ENCODE measurements at regions not wholly inside any gene's neighbourhood (a gene's known extent, or its start where the extent isn't known, plus 50 kb on each side); places are given as distances from the start of the nearest gene placed in this dataset.
"Not testable (repeated sequence)": the region's sequence is repeated elsewhere in the genome, so short reads cannot be mapped to it uniquely, and the experiment has no call there.

DNA sequence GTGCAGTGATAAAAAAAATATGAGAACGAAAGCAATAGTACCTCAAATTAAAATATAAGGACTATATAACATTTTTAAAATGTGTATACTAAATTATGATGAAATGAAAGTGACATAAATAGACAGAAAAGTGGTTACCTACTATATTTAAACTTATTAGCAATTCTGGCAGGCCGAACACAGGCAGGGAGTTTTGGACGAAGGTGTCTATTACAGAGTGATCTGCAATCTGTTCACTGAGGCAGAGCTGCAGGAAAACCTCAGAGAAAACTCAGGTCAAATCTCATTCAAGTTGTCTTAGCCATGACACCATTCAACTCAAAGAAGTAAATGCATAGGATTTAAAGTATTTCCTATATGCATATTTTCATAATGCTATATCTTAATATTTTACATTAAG is 274.8 kb upstream of the GULP1 start:
- ATAC-seq (no peak), DNase-seq (no peak)
- intact Hi-C loops (cut with DNase I) = no loop called here

DNA sequence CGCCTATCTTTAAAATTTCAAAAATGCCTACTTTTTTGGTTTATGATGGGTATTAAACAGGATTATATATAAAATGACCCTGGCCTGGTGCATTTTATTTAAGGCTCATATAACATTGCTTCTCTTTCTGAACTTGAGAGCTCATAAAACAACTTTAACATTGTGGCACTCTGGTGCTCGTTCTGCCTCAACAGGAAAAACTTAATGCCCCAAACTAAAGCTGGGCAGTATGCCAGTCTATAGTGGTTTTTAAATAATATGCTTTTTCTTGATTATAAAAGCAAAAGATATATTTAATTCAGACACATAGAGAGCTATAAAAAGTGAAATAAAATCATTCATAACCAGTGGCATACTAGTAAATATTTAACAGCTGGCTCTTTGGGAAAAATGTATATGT is 269.3 kb upstream of the GULP1 start:
- no peak for DNase-seq
- no peak for ATAC-seq
- intact Hi-C loops (cut with DNase I) = no loop called here

DNA sequence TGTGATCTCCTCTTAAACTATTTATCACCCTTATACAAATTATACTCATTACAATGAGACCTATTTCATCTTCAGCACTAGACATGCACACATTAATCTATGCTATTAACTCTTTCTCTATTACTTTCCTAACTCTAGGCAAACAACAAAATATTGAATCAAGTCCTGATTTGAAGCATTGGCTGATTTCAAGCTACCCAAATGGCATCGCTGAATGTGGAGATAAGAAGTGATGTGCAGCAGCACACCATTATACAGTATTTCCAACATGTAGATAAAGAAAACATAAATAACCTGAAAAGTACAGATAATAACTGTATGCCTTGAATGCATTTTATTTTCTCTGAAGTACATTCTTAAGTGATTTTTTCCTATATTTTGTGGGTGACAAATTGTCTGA is 268.6 kb upstream of the GULP1 start:
- no peak for DNase-seq
- intact Hi-C loops (cut with DNase I) = no loop called here
- no peak for ATAC-seq

DNA sequence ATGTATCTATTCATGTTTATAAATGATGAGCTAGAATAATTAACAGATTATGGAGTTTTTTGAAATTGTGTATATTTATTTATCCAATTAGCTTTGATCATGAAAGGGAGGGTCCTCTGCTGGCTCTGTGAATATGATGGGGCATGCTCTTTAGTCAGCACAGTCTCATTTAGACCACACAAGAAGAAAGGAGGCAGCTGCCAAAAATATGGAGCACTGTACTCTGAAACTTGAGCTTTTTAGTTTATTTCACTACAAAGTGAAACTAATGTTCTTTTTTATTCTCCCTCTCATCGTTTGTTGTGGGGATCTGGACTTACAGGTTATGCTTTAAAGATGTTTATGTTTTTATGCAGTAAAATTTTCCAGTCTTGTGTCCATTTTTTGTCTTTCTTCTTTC is 266.9 kb upstream of the GULP1 start:
- intact Hi-C loops (cut with DNase I) = no loop called here
- no peak for DNase-seq
- ATAC-seq = no peak

DNA sequence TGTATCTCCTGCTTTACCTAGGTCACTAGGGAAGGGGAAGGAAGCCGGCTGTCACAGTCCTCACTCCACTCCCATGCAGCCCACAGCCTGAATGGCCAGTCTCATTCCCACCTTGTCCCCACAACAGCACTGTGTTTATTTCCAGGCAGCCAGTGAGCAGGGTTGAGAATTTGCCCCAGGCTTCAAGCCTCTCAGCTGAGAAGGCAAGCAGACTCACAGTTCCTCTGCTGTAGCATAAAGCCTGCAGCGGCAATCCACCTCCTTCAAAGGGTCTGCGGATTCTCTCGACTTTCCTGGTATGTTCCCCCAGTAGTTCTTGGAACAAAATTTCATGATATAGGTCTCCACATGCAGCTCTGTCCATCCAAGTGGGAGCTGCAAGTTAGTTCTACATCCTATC is 262.9 kb upstream of the GULP1 start:
- DNase-seq (no peak), ATAC-seq (no peak)
- intact Hi-C loops (cut with DNase I) = no loop called here

DNA sequence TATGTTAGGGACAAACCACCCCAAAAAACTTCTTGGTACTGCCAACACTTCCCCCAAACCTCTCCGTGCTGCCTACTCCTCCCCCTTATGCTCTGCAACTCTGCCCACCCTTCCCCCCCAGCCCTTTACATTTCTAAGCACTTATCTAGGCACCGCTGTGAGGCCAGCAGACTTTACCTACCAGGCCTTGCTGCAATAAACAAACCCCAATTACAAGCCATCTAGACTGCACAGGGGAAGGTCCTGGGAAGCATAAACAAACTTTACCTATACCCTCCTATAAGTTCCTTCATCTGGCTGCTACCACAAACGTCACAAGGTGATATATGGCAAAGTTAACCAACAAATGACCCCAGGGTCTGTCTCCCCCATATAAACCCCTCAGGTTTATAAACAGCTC is 259.4 kb upstream of the GULP1 start:
- ATAC-seq (no peak), DNase-seq (no peak)
- intact Hi-C loops (cut with DNase I) = no loop called here

DNA sequence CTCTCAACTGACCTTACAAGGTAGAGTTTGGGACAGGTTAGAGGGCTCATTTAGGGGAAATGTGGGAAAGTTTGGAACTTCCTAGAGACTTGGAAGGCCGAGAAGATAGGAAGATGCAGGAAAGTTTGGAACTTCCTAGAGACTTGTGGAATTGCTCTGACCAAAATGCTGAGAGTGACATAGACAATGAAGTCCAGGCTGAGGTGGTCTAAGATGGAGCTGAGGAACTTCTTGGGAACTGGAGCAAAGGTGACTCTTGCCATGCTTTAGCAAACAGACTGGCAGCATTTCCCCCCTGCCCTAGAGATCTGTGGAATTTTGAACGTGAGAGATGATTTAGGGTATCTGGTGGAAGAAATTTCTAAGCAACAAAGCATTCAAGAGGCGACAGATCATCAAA is 258.9 kb upstream of the GULP1 start:
- ATAC-seq (no peak), DNase-seq (no peak)
- intact Hi-C loops (cut with DNase I) = no loop called here

DNA sequence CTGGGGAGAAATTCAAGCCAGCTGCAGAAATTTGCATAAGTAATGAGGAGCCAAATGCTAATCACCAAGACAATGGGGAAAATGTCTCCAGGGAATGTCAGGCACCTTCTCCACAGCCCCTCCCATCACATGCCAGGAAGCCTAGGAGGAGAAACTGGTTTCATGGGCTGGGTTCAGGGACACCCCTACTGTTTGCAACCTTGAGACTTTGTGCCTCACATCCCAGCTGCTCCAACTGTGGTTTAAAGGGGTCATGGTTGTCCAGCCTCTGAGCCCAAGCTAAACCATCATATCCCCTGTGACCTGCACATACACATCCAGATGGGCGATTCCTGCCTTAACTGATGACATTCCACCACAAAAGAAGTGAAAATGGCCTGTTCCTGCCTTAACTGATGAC is 258.4 kb upstream of the GULP1 start:
- DNase-seq; ATAC-seq; intact Hi-C loops (cut with DNase I): not testable (repeated sequence)

DNA sequence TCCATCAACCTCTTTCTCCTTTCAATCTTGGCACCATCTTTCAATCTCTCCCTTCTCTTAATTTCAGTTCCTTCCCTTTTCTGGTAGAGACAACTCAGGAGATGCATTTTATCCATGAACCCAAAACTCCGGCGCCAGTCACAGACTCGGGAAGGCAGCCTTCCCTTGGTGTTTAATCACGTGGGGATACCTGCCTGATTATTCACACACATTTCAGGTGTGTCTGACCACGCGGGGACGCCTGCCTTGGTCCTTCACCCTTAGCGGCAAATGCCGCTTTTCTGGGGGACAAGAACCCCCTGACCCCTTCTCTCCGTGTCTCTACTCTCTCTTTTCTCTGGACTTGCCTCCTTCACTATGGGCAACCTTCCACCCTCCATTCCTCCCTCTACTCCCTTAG is 257.6 kb upstream of the GULP1 start:
- intact Hi-C loops (cut with DNase I); DNase-seq; ATAC-seq: not testable (repeated sequence)

DNA sequence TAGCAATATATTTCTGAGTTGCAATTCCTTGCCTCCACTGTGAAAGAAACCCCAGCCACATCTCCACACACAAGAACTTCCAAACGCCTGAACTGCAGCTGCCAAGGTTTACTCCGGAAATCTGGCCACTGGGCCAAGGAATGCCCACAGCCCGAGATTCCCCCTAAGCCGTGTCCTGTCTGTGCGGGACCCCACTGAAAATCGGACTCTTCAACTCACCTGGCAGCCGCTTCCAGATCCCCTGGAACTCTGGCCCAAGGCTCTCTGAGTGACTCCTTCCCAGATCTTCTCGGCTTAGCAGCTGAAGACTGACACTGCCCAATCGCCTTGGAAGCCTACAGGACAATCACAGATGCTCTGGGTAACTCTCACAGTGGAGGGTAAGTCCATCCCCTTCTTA is 256.3 kb upstream of the GULP1 start:
- ATAC-seq; DNase-seq; intact Hi-C loops (cut with DNase I): not testable (repeated sequence)

DNA sequence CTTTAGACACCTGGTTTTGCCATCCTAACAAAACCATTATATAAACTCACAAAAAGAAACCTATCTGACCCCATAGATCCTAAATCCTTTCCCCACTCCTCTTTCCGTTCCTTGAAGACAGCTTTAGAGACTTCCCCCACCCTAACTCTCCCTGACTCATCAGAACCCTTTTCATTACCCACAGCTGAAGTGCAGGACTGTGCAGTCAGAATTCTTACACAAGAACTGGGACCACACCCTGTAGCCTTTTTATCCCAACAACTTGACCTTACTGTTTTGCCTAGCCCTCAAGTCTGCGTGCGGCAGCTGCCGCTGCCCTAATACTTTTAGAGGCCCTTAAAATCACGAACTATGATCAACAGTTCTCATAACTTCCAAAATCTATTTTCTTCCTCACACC is 254.9 kb upstream of the GULP1 start:
- DNase-seq; intact Hi-C loops (cut with DNase I); ATAC-seq: not testable (repeated sequence)

DNA sequence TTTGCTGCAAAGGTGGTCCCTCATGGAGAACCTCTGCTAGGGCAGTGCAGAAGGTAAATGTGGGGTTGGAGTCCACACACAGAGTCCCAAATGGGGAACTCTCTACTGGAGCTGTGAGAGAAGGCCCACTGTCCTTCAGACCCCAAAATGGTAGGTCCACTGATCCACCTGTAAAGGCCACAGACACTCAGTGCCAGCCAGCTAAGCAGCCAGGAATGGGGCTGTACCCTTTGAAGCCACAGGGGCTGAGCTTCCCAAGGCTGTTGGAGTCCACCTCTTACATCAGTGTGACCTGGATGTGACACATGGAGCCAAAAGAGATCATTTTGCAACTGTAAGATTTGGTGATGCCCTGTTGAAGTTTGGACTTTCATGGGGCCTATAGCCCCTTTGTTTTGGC is 252.4 kb upstream of the GULP1 start:
- no peak for DNase-seq
- intact Hi-C loops (cut with DNase I) = no loop called here
- ATAC-seq = no peak

DNA sequence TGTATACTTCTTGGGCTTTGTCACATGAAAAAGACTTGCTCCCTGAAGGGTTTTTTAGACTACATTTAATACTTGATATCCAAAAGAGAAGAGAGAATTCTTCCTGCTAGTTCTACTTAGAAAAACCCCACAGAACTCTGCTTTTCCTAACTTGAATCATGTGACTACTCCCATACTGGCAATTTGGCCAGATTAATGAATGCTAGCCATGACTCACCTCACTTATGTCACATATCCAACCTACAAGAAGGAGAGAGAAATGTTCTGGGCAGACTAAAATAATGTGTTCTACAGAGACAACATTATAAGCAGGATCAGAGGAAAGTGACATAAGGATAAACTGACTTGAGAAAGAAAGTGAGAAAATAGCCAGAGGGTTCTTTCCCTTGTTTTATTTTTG is 249.3 kb upstream of the GULP1 start:
- no peak for DNase-seq
- intact Hi-C loops (cut with DNase I) = no loop called here
- ATAC-seq = no peak

DNA sequence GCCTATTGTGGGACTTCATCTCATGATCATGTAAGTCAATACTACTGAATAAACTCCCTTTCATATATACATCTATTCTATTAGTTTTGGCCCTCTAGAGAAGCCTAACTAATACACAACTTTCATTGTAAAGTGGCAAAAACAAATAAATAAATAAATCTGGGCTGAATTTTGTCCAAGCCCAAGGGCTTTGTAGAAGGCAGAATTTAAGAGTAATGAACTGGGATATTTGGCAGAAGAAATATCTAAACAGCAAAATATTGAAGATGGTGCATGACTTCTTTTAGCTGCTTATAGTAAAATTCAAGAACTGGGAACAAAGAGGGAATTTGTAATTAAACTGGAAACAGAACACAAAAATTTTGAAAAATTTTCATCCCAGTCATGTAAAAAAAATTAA is 246.7 kb upstream of the GULP1 start:
- intact Hi-C loops (cut with DNase I) = no loop called here
- DNase-seq = no peak
- no peak for ATAC-seq

DNA sequence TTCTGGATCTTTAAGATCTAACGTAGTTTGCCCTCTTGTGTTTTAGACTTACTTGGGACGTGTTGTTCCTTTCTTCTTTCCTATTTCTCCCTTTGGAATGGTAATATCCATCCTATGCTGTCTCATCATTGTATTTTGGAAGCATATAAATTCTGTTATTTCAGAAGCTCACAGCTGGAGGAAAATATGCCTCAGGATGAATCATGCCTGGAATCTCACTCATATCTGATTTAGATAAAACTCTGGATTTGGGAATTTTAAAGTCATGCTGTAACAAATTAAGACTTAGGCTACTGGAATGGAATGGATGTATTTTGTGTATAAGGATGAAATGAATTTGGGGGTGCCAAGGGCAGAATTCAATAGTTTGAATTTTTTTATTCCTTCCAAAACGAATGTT is 245.2 kb upstream of the GULP1 start:
- ATAC-seq = no peak
- no peak for DNase-seq
- intact Hi-C loops (cut with DNase I) = no loop called here

DNA sequence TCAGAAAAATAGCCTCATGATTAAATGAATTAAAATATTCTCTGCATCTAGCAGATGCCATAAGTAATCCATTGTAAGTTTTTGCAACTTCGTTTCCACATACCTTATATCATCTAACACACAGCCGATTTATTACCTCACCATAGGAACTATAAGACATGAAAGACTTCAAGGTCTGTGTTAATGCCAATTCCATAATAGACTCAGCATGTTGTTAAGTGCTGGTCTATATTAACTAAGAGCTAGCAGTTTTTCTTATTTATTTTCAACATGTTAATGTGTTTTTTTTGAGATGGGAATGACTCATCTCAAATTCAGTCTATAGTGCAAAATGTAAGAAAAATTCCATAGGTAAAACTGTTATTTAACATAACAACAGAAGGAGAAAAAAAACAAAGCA is 243.9 kb upstream of the GULP1 start:
- intact Hi-C loops (cut with DNase I) = no loop called here
- DNase-seq = no peak
- no peak for ATAC-seq

DNA sequence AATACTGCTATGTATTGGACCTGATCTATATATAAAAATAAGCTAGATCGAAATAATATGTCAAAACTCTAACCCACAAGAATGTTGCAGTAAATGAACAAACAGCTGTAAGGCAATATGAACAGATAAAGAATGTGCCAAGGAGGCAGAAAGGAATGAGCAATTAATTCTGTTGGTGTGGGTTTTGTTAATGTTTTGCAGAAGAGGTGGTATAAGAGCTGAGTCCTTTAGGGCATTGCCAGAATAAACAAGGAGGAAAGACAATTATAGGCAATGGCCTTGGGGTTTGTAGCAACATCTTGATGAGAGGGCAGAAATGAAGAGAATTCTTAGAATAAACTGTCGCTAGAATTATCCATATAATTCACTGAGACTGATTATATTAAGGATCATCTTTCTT is 240.9 kb upstream of the GULP1 start:
- no peak for ATAC-seq
- intact Hi-C loops (cut with DNase I) = no loop called here
- no peak for DNase-seq

DNA sequence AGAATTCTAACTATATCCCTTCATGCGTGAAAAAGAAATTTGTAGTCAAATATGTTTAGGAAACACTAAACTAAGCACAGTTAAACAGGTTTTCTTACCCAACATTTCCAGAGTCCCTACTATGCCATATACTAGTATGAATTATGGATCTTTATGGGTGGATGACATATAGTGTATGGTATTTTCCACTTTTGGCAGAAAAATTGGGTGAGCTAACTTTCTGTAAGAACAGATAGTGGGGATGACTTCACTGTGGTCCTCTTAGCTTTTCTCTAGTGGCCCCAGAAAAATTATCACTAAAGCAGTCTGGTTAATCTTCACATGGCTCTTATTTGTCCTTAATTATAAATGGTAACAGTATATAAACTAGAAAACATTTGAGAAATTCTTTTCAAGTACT is 240.0 kb upstream of the GULP1 start:
- ATAC-seq (no peak), DNase-seq (no peak)
- intact Hi-C loops (cut with DNase I) = no loop called here

DNA sequence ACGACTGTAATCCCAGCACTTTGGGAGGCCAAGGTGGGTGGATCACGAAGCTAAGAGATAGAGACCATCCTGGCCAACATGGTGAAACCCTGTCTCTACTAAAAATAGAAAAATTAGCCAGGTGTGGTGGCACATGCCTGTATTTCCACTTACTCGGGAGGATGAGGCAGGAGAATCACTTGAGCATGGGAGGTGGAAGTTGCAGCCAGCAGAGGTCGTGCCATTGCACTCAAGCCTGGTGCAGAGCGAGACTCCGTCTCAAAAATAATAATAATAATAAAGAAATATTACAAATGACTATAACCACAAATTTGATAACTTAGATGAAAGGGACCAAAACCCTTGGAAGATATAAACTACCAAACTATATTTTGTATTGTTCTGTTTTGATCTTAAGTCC is 226.3 kb upstream of the GULP1 start:
- intact Hi-C loops (cut with DNase I) = no loop called here
- DNase-seq = no peak
- ATAC-seq = no peak

DNA sequence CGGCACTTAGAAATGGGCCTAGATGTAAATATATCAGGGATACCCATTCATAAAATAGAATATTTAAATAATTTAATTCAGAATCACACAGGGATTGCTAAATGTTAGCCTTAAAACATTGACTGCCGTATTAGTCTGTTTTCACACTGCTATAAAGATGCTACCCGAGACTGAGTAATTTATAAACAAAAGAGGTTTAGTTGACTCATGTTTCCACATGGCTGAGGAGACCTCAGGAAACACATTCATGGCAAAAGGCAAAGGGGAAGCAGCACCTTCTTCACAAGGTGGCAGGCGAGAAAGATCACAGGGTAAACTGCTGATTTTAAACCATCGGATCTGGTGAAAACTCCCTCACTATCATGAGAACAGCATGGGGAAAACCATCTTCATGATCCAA is 223.6 kb upstream of the GULP1 start:
- DNase-seq = no peak
- ATAC-seq = no peak
- intact Hi-C loops (cut with DNase I) = no loop called here

DNA sequence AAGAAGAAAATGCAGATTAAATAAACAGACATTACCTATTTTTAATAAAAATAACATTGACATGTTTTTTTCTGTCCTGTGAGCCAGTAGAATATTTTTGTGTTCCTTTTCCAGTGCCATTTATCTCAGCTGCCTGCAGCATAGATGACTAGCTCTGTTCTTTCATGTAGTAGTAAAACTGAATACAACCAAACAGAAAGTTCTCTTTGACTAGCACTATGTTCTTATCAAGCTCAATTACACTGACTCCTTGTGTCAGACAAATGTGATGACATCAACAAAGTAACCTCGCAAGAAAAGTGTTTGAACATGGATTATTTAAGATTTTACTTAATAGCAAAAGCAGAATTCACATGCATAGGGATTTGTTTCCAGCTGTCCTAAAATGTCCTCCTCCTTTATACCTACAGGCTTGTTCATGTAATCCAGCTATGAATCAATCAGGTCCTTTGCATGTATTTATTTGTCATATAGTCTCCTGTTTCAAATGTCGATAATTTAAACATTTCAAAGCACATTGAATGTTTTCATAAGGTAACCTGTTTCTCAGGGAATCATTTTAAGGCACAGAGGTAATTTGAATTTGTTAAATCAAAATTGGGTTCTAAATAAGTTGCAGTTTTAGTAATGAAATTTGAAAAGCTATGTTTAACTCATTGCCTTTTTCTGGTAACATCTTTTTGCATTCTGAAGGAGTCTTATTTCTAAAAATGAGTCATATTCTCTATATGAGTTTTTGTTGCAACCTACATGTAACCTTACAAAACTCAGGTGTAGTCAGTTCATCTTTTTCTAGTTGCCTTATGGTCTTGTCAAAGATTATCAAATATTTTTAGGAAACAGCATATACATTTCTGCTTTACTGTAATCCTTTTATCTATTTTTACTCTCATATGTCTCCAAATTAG is 215.3 kb upstream of the GULP1 start:
- intact Hi-C loops (cut with DNase I) = loop anchor here in 1 of 2 donors (10.0 kb wide), 1 partner anchor 148 kb away; no protein-coding TSS in a partner anchor
- no peak for ATAC-seq
- DNase-seq = no peak

All from left cardiac atrium (tissue), 4 donors.